Lower lobe of right lung (tissue), 2 donors: ENCODE measurements at regions not wholly inside any gene's neighbourhood (a gene's known extent, or its start where the extent isn't known, plus 50 kb on each side); places are given as distances from the start of the nearest gene placed in this dataset.

Experiments
- ATAC-seq, 2 donors: fragments of 200-7000 bp; cut with Tn5 transposase; one replicate each; pipeline ENCODE4 v1.9.1; 2020 to 2022; ENCODE audit warnings: mild to moderate bottlenecking in 2 of 2, moderate library complexity in 2 of 2
- DNase-seq: peaks from one replicate; pipeline ENCODE4 v3.0.0-alpha.2; 2020
- H3K27ac ChIP-seq: fragments of 200-600 bp; one replicate; pipeline ENCODE4 v1.8.0; 2022
- H3K27me3 ChIP-seq: fragments of 200-600 bp; one replicate; pipeline ENCODE4 v1.8.0; 2022; ENCODE audit warnings: low read depth
- H3K36me3 ChIP-seq: fragments of 200-600 bp; one replicate; pipeline ENCODE4 v1.8.0; 2022; ENCODE audit warnings: mild to moderate bottlenecking
- H3K4me1 ChIP-seq: fragments of 200-600 bp; one replicate; pipeline ENCODE4 v1.8.0; 2022
- H3K4me3 ChIP-seq: fragments of 200-600 bp; one replicate; pipeline ENCODE4 v1.8.0; 2022; ENCODE audit warnings: mild to moderate bottlenecking
- H3K9me3 ChIP-seq: fragments of 200-600 bp; one replicate; pipeline ENCODE4 v1.8.0; 2022
- intact Hi-C: fragments of 100-400 bp; cut with DNase I; formaldehyde crosslinking; loops from one replicate; pipeline ENCODE4 v1.11.0; 2022
- TF ChIP-seq, protein P1 (sequence below): fragments of 200-600 bp; IDR thresholded peaks from one replicate; pipeline ENCODE4 v1.8.0; 2022; ENCODE audit warnings: antibody characterized with exemption, mild to moderate bottlenecking
- donor health status: DM: no; HTN: yes; CAD: no; lungs with severe emphysema.

DNA sequence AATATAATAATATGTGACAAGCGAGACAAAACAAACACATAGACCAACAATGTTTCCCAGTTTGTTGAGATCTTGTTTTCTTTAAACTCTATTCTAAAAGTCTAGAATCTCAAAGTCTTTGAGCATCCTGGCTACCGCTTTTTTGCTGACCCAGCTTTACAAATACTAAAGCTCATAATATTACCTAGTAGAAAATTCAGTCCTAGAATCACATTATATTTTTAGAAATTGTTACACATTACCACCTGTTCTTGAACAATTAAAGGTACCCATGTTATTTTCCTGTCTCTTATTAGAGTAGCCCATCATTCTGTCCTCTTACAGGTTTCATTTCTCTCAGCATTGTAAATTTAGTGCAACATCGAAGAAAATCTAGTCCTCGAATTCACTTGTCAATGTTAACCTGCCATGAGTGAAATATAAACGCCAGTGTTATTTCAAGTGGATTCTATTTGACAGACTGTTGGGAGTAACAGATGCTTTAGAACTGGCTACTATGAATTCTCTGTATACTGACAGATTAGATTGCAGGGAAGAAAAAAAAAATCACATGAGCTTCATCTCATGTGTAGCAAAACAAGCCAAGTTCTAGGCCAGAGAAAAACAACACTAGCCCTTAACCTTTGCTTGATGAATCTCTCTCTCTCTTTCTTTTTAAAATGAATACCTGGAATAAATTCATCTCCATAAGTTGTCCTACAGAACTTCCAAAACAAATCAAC, 851.2 kb upstream of the ADAMTS5 start:
- peak overlapping the region; percentile 74 for H3K27ac ChIP-seq
- ATAC-seq (peak in 1 of 2 donors; percentile 6), DNase-seq (no peak)
- H3K36me3 ChIP-seq, result no peaks in the 10 kb centered on the region
- peaks cover 11% of the 10 kb centered on the region for H3K4me1 ChIP-seq
- no peak overlapping the region for H3K4me3 ChIP-seq
- TF ChIP-seq, protein P1, sequence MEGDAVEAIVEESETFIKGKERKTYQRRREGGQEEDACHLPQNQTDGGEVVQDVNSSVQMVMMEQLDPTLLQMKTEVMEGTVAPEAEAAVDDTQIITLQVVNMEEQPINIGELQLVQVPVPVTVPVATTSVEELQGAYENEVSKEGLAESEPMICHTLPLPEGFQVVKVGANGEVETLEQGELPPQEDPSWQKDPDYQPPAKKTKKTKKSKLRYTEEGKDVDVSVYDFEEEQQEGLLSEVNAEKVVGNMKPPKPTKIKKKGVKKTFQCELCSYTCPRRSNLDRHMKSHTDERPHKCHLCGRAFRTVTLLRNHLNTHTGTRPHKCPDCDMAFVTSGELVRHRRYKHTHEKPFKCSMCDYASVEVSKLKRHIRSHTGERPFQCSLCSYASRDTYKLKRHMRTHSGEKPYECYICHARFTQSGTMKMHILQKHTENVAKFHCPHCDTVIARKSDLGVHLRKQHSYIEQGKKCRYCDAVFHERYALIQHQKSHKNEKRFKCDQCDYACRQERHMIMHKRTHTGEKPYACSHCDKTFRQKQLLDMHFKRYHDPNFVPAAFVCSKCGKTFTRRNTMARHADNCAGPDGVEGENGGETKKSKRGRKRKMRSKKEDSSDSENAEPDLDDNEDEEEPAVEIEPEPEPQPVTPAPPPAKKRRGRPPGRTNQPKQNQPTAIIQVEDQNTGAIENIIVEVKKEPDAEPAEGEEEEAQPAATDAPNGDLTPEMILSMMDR, result no peak
- no peaks in the 10 kb centered on the region for H3K27me3 ChIP-seq
- intact Hi-C loops, result no loop called here
- H3K9me3 ChIP-seq, result no peaks in the 10 kb centered on the region

DNA sequence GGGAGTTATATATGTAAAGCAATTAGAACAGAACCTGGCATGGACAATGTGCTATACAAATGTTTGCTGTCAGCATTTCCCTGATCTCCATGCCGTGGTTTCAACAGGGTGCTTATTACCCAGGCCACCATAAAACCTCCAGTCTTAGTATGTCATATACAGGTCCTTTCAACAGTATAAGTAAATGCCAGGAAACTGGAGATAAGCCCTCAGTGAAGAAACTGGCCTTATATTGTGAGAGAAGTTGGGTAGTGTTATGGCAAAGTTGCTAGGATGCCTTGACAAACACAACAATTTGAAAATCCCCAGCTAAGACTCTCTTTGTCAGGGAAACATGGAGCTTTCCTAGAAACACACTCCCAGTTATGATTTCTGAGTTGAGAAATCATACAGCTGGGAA, 850.2 kb upstream of the ADAMTS5 start:
- H3K36me3 ChIP-seq, result no peaks in the 10 kb centered on the region
- H3K4me1 ChIP-seq, result peaks cover 11% of the 10 kb centered on the region
- no peaks in the 10 kb centered on the region for H3K9me3 ChIP-seq
- intact Hi-C loops, result no loop called here
- DNase-seq (no peak), ATAC-seq (peak; percentile 31 to 50)
- no peaks in the 10 kb centered on the region for H3K27me3 ChIP-seq
- no peak overlapping the region for H3K27ac ChIP-seq
- H3K4me3 ChIP-seq, result no peak overlapping the region
- TF ChIP-seq, protein P1, result no peak

DNA sequence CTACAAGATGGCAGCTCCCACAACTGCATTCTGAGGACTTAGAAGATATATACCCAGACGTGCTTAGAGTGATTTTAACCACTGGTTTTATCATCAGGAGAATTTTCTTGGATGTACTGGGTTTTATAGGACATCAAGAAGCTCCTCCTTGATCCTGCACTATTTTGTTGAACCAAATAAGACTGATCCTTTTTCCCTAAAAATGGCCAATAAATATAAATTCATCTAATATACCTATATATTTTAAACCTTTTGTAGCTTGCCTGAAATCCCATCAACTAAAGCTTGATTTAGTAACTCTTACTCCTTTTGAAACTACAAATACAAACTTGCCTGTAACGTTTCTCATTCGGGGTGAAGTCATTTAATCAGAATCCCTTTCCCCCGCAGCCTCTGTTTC, 849.4 kb upstream of the ADAMTS5 start:
- Histone ChIP-seq H3K27me3 (no peaks in the 10 kb centered on the region), H3K4me1 (peaks cover 11% of the 10 kb centered on the region), H3K9me3 (no peaks in the 10 kb centered on the region), H3K36me3 (no peaks in the 10 kb centered on the region), H3K27ac (no peak overlapping the region), H3K4me3 (no peak overlapping the region)
- ATAC-seq, result no peak
- TF ChIP-seq, protein P1, result no peak
- intact Hi-C loops, result no loop called here
- DNase-seq, result no peak

DNA sequence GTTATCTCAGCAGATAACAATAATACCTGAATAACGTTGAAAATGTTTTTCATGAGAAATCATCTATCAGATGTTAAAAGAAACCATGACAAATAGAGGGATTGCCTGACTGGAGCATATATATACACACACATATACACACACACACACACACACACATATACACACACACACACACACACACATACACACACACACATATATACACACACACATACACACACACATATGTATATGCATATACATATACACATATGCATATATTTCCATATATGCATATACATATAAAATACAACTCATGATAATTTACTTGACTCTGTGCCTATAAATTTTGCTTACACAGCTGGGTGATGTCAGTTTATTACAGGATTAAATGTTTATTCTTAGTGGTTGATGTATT, 847.3 kb upstream of the ADAMTS5 start:
- TF ChIP-seq, protein P1, result no peak
- Histone ChIP-seq H3K4me1 (peaks cover 11% of the 10 kb centered on the region), H3K9me3 (no peaks in the 10 kb centered on the region), H3K27me3 (no peaks in the 10 kb centered on the region), H3K4me3 (no peak overlapping the region), H3K27ac (no peak overlapping the region), H3K36me3 (no peaks in the 10 kb centered on the region)
- DNase-seq (no peak), ATAC-seq (no peak)
- intact Hi-C loops, result no loop called here

DNA sequence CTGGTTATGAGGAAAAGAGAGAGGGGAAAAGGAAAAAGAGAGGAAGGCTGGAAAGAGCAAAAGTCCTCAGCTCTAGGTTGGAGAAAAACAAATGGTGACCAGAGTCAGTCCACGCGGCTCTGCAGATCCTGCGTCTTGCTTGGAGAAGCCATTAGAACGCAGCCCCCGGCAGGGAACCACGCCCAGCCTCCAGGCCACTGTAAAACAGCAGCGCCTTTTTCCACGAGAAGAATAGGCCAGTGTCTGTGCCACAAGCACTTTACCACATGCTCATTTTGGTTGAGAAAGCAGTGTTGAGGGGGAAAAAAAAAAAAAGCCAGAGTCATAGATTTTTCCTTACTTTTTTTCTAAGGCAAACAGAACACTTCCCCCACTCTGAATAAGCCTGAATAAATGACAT, 846.9 kb upstream of the ADAMTS5 start:
- no peak for ATAC-seq
- DNase-seq, result no peak
- intact Hi-C loops, result no loop called here
- Histone ChIP-seq H3K27ac (no peak overlapping the region), H3K4me1 (peaks cover 10% of the 10 kb centered on the region), H3K27me3 (no peaks in the 10 kb centered on the region), H3K36me3 (no peaks in the 10 kb centered on the region), H3K4me3 (no peak overlapping the region), H3K9me3 (no peaks in the 10 kb centered on the region)
- TF ChIP-seq, protein P1, result no peak
